ENCODE measurements at regions not wholly inside any gene's neighbourhood (a gene's known extent, or its start where the extent isn't known, plus 50 kb on each side); places are given as distances from the start of the nearest gene placed in this dataset.

GRCh38 chr22:27650572-27650971 lies 151.0 kb downstream of the MN1 start:
- ATAC-seq: no peak
- DNase-seq (ENCODE audit: low spot score): no peak

DNA sequence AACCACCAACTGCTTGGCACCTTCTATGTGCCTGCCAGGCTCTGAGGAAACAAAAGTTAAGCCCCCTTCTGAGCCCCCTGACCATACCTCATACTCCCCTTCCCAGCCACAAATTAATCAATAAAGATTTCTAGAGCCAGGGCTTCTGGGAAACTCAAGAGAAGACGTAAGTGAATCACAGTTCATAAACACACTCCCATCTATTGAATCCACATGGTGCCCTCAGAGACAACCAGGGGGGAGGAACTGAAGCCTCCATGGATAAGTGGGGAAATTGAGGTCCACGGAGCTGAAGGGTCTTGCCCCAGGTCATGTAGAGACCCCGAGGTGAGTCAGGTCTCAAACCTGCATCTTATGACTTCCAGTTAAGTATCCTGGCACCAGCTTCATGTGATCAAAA lies 150.6 kb downstream of the MN1 start:
- DNase-seq (ENCODE audit: low spot score) (no peak), ATAC-seq (no peak)

GRCh38 chr22:27651486-27651885 lies 150.1 kb downstream of the MN1 start:
- ATAC-seq: no peak
- DNase-seq (ENCODE audit: low spot score): no peak

DNA sequence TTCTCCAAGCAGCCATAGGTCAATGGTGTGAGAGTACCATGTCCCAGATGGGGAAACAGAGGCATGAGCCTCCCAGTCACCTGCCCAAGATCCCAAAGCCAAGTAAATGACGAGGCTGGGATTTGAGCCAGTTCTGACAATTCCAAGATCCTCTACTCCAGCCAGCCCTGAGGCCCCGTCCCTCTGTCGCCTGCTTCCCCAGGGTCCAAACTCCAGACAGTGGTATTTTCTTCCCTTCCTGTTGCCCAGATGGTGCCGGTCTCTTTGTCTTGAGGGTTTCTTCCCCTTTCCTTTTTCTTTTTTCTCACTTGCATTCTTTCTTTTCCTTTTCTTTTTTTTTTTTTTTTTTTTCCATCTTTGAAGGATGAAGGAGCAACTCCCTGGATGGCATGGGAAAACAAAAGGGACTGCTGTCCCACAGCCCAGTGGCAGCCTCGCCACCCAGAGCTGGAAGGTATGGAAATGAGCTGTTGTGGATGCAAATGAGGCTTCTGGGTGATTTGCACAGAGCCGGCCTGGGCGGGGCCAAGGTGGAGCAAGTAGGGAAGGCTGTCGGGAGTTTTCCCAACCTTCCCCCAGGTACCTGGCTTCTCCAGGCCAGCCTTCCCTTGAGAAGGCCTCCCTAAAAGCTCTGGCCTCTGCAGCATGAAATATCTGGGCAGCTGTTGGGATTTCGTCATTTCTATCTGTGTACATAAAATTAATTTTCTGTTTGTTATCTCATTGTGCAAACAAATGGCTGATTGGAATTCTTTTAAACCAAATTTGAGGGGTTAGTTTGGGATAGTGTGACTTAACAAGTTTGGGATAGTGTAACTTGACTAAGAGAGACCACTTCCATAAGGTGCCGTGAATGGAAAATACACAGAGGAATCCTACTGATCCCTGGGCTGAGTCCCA lies 146.8 kb downstream of the MN1 start:
- no peak for DNase-seq (ENCODE audit: low spot score)

DNA sequence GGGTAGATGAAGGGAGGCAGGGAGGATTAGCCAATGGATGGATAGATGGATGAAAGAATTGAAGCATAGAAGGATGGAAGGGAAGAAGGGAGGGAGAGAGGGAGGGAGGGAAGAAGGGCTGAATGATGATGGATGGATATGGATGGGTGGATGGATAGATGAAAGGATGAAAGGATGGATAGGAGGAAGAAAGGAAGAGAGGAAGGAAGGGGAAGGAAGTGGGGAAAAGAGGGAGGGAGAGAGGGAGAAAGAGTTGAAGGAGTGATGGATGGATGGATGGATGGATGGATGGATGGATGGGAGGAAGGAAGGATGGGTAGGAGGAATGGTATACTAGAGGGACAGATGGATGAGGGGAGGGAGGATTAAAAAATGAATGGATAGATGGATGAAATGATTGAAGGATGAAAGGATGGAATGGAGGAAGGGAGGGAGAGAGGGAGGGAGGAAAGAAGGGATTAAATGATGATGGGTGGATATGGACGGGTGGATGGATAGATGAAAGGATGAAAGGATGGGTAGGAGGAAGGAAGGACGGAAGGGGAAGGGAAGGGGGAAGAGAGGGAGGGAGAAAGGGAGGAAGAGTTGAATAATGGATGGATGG lies 145.9 kb downstream of the MN1 start:
- ATAC-seq (no peak), DNase-seq (ENCODE audit: low spot score) (no peak)

More for the DNA sequence above, 146.8 kb downstream of the MN1 start:
- no peak for ATAC-seq

- ATAC-seq: no peak
- DNase-seq (ENCODE audit: low spot score): no peak
Observed at GRCh38 chr22:27656970-27657369, 144.6 kb downstream of the MN1 start.

DNA sequence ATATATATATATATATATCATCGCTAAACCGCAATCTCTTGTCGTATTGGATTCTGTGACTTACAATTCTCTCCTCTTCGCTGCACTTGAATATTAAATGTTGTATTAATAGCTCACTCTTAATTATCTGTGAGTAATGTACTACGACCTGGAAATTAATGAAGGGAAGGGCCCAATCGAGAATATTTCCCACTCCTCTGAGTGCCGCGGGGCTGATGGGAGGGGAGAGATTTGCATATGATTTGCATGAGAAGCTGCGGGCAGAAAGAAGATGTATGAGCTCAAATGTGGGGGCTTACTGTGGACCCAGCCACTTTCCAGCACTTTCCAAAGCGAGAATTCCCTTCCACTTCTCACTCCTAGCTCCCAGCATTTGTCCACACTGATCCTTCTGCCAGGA lies 141.2 kb downstream of the MN1 start:
- no peak for ATAC-seq
- DNase-seq (ENCODE audit: low spot score): no peak

DNA sequence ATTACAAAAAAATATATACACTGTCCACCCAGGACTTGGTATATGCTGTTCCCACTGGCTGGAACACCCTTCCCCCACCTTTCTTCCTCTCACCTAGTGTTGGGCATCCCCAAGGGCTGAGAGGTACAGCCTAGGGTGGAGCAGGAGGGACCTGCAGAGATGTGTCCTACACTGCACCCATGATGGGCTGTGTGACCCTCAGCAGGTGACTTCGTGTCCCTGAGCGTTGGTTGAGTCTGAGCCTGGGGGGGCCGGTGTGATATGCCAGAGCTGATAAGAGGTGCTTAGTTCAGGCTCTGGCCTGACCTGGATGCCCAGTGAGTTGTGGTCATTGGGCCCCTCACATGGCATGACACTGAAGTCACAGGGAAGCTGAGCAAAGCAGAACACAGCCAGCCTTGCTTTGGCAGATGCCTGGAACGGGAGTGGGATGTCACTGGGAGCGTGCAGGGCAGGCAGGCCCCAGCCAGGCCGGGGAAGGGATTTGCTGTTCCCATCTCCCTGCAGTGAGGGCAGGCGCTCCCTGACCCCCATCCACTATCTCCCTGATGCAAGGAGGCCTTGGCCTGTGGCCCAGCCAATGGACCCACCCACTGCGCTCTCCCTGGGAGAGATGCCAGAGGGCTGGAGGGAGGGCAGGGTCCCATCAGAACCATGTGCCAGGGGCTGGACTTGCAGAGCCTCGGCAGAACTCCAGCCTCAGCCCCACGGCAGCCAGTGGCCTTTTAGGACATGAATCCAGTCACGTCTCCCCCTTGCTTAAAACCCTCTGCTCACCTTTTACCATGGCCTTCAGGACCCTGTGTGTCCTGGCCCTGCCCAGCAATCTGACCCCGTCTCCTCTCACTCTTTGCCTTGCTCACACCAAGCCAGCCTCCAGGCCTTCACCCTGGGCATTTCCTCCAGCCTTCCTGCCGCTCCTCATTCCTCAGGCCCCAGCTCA lies 138.9 kb downstream of the MN1 start:
- DNase-seq (ENCODE audit: low spot score): peak; percentile 56
- peak; percentile 61 for ATAC-seq

- DNase-seq (ENCODE audit: low spot score): no peak
- no peak for ATAC-seq
Observed at GRCh38 chr22:27663812-27664211, 137.7 kb downstream of the MN1 start.

GRCh38 chr22:27666272-27666997 lies 135.1 kb downstream of the MN1 start:
- DNase-seq (ENCODE audit: low spot score) (no peak), ATAC-seq (no peak)

DNA sequence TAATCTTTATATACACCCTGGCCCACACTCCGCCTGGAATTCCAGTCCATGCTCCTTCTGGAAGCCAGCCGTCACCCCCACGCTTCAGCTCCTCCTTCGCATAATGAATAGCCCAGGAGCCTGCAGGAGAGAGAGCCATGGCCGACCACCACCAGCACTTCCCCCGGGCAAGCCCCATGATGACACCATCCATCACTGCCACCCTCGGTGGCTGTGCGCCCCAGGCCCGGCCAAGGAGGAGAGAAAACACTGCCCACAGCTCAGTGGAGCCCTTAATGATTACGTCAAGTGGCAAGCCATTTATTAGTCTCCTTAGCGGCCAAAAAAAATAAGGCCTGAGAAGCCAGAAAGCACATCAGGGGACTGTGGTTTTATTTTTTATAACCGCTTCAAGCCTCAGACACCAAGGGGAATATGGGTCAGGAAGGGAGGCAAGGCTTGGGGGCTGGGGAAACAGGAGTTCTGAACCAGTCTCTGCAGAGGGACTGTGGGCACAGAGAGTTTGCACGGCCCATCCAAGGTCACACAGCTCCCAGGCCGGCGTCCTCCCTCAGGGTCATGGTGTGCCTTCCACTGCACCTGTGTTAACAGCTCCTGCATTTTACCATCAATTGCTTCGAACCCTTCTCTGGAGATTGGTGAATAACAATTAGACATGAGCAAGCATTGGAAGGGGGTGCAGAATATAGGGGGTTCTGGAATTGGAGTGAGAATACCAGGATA lies 134.3 kb downstream of the MN1 start:
- DNase-seq (ENCODE audit: low spot score) (no peak), ATAC-seq (no peak)

DNA sequence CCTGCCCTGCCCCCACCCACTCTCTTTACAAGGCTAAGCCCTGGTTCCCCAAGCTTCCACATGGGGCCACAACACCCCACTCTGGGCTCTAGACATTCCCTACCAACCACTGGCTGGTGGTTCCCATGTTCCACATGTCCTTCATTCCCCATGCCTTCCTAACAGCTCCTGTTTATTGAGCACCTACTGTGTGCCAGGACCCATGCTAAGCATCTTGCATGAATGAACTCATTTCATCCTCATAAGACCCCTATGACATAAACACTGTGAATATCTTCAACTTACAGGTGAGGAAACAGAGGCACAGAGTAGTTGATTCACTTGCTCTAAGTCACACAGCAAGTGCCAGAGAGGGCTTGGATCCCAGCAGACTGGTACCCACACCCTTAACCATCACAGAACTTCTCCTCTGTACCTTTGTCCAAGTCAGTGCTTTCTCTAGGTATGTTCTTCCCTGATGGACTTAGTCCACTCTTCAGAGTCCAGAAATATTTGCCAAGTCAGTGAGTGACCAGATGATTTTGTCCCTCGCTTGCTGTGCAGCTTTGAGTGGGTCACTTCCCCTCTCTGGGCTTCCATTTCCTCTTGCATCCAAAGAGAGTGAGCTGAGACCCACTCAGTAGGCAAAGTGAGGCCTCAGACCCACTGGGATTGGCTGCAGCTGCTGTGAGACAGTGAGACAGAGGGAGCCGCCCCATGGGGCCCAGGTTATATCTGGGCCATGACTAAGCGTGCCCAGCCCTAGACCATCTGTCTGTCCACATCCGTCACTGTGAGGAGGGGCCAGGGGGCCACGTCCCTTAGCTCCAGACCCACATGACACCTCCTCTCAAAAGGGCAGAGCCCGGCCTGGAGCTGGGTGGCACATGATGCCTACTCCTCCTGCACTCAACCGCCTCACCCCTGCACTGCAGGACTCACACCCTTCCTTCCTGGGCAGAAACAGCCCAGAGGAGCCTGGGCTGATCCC lies 132.4 kb downstream of the MN1 start:
- ATAC-seq (peak; percentile 18), DNase-seq (ENCODE audit: low spot score) (no peak)

DNA sequence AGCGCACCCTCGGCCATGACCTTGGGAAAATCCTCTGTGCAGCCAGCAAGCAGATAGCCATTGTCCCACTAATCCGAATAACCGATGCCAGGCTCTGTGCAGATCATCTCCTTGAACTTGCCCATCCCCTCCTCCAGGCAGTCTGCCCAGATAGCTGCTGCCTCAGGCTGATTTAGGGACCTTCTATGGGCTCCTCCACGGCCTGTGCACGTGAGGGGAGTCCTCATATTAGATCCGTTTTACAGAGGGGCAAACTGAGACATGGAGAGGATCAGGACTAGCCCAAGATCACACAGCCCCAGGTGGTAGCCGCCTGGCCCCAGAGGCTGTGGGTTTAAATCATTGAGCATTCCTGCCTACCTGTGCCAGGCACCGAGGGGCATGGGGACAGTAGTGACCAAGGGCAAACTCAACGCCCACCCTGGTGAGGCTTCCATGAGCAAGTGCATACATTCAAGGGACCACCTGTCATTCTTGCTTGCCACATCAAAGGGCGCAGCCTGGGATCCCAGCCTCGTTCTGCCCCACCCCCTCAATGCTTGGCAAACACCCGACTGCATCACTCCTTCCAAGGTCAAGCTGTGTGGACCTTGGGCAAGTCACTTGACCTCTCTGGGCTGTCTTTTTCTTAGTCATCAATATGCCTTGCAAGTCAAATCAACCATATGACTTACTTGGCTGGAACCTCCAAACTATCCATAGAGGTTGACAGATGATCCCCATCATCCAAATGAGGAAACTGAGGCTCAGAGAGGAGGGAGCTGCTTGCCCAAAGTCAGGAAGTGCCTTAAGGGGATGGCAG lies 131.6 kb downstream of the MN1 start:
- DNase-seq (ENCODE audit: low spot score) (no peak), ATAC-seq (no peak)

GRCh38 chr22:27670701-27671412 lies 130.7 kb downstream of the MN1 start:
- peak; percentile 27 for ATAC-seq
- no peak for DNase-seq (ENCODE audit: low spot score)

DNA sequence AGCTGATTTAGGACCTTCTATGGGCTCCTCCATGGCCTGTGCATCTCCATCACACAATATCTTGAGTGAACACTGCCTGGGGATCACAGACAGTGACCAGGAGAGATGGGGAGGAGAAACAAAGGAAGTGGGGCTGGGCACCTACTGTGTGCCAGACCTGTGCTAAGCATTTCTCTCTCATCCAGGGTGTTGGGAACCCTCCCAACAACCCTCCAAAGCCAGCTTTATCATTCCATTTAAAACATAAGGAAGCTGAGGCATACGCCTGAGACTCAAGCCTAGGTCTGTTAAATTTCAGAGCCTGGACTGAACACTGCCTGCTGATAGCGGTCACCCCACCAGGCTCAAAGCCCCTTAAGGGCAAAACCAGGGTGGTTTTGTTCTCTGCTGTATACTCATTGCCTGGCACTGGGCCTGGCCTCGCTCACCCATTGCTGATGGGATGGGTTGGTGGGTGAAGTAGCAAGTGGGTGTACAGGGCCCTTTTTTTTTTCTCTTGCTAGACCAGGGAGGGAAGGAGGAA lies 130.1 kb downstream of the MN1 start:
- ATAC-seq (no peak), DNase-seq (ENCODE audit: low spot score) (no peak)

GRCh38 chr22:27672721-27673418 lies 128.7 kb downstream of the MN1 start:
- DNase-seq (ENCODE audit: low spot score) (no peak), ATAC-seq (no peak)

GRCh38 chr22:27673839-27674238 lies 127.7 kb downstream of the MN1 start:
- DNase-seq (ENCODE audit: low spot score): no peak
- ATAC-seq: peak; percentile 46

All from left lobe of liver (tissue), 2 donors.